Neural cell (in vitro differentiated cells): ENCODE measurements at regions not wholly inside any gene's neighbourhood (a gene's known extent, or its start where the extent isn't known, plus 50 kb on each side); places are given as distances from the start of the nearest gene placed in this dataset.

ENCODE experiments used
- H2AFZ ChIP-seq: fragments of 200-600, 300-800 bp; sonication (generic), shearing (Covaris generic); 2 replicates; pipeline ENCODE4 v1.6.0; 2014; ENCODE audit warnings: low read depth, mild to moderate bottlenecking, antibody characterized with exemption, low read length, moderate library complexity
- H3F3A ChIP-seq: fragments of 200-600 bp; shearing (Covaris generic); 2 replicates; pipeline ENCODE4 v1.6.1; 2016; ENCODE audit warnings: mild to moderate bottlenecking, moderate library complexity, mixed read lengths, antibody characterized with exemption, low read length; ENCODE audit not compliant: insufficient read depth, poor library complexity, severe bottlenecking
- H3K27ac ChIP-seq: fragments of 200-600, 300-800 bp; sonication (generic), shearing (Covaris generic); 2 replicates; pipeline ENCODE4 v1.5.1; 2014; ENCODE audit warnings: mild to moderate bottlenecking, low read length, moderate library complexity
- H3K27me3 ChIP-seq: fragments of 300-800, 200-600 bp; sonication (generic), shearing (Covaris generic); 2 replicates; pipeline ENCODE4 v1.6.0; 2014; ENCODE audit warnings: mild to moderate bottlenecking, low read depth, low read length, moderate library complexity; ENCODE audit not compliant: insufficient read depth
- H3K36me3 ChIP-seq: fragments of 300-800, 200-600 bp; sonication (generic), shearing (Covaris generic); 2 replicates; pipeline ENCODE4 v1.5.1; 2014; ENCODE audit warnings: mild to moderate bottlenecking, antibody characterized with exemption, low read length, moderate library complexity; ENCODE audit not compliant: insufficient read depth
- H3K4me2 ChIP-seq: fragments of 300-800, 200-600 bp; sonication (generic), shearing (Covaris generic); 2 replicates; pipeline ENCODE4 v1.6.0; 2014; ENCODE audit warnings: mild to moderate bottlenecking, low read length
- H3K4me3 ChIP-seq: fragments of 300-800, 200-600 bp; sonication (generic), shearing (Covaris generic); 2 replicates; pipeline ENCODE4 v1.5.1; 2014; ENCODE audit warnings: mild to moderate bottlenecking, low read length, moderate library complexity
- H3K79me2 ChIP-seq: fragments of 200-600 bp; shearing (Covaris generic); replicated peaks from 2 replicates; pipeline ENCODE4 v1.6.0; 2014; ENCODE audit warnings: mild to moderate bottlenecking, low read length, moderate library complexity; ENCODE audit not compliant: insufficient read depth
- H3K9ac ChIP-seq: fragments of 300-800, 200-600 bp; sonication (generic), shearing (Covaris generic); 2 replicates; pipeline ENCODE4 v1.6.1; 2016; ENCODE audit warnings: mild to moderate bottlenecking, low read length, mixed read lengths
- H3K9me2 ChIP-seq: fragments of 200-600 bp; shearing (Covaris generic); 2 replicates; pipeline ENCODE4 v1.6.1; 2016; ENCODE audit warnings: mild to moderate bottlenecking, low read length, mixed read lengths; ENCODE audit not compliant: insufficient read depth
- H3K9me3 ChIP-seq: fragments of 200-600, 300-800 bp; sonication (generic), shearing (Covaris generic); 2 replicates; pipeline ENCODE4 v1.6.1; 2016; ENCODE audit warnings: mild to moderate bottlenecking, mixed run types, low read length, moderate library complexity, mixed read lengths
- H4K20me1 ChIP-seq: fragments of 200-600 bp; shearing (Covaris generic); 2 replicates; pipeline ENCODE4 v1.6.1; 2016; ENCODE audit warnings: mild to moderate bottlenecking, mixed run types; ENCODE audit not compliant: insufficient read depth
- EP300 ChIP-seq: fragments of 450-650 bp; conservative IDR thresholded peaks from 2 replicates; pipeline ENCODE4 v1.6.1; 2014; ENCODE audit warnings: antibody characterized with exemption, mild to moderate bottlenecking, moderate library complexity; ENCODE audit not compliant: poor library complexity, severe bottlenecking
- EZH2 ChIP-seq: fragments of 200-600, 300-800 bp; shearing (Covaris generic), sonication (generic); IDR thresholded peaks from 2 replicates; pipeline ENCODE4 v1.6.1; 2014; ENCODE audit warnings: antibody characterized with exemption, low read length, borderline replicate concordance, mild to moderate bottlenecking; ENCODE audit not compliant: insufficient read depth, poor library complexity, severe bottlenecking
- MXI1 ChIP-seq: fragments of 450-650 bp; conservative IDR thresholded peaks from 2 replicates; pipeline ENCODE4 v1.6.1; 2014; ENCODE audit warnings: antibody characterized with exemption, mild to moderate bottlenecking; ENCODE audit not compliant: poor library complexity, severe bottlenecking
- POLR2AphosphoS5 ChIP-seq: IDR thresholded peaks from 2 replicates; pipeline ENCODE4 v1.6.1; 2012
- RAD21 ChIP-seq: fragments of 450-650 bp; conservative IDR thresholded peaks from 2 replicates; pipeline ENCODE4 v1.6.1; 2014; ENCODE audit warnings: antibody characterized with exemption, mild to moderate bottlenecking, moderate library complexity
- SMC3 ChIP-seq: fragments of 450-650 bp; conservative IDR thresholded peaks from 2 replicates; pipeline ENCODE4 v1.6.1; 2014; ENCODE audit warnings: antibody characterized with exemption, mild to moderate bottlenecking, moderate library complexity; ENCODE audit not compliant: poor library complexity
- TAF1 ChIP-seq: IDR thresholded peaks from 2 replicates; pipeline ENCODE4 v1.6.1; 2012; ENCODE audit warnings: low read depth
- TF ChIP-seq, protein P1 (sequence below): IDR thresholded peaks from 2 replicates; pipeline ENCODE4 v1.6.1; 2012; ENCODE audit warnings: borderline replicate concordance
- TF ChIP-seq, protein P2 (sequence below): fragments of 450-650 bp; IDR thresholded peaks from 2 replicates; pipeline ENCODE4 v1.5.1; 2014; ENCODE audit warnings: antibody characterized with exemption, mild to moderate bottlenecking, moderate library complexity; ENCODE audit not compliant: poor library complexity, severe bottlenecking

DNA sequence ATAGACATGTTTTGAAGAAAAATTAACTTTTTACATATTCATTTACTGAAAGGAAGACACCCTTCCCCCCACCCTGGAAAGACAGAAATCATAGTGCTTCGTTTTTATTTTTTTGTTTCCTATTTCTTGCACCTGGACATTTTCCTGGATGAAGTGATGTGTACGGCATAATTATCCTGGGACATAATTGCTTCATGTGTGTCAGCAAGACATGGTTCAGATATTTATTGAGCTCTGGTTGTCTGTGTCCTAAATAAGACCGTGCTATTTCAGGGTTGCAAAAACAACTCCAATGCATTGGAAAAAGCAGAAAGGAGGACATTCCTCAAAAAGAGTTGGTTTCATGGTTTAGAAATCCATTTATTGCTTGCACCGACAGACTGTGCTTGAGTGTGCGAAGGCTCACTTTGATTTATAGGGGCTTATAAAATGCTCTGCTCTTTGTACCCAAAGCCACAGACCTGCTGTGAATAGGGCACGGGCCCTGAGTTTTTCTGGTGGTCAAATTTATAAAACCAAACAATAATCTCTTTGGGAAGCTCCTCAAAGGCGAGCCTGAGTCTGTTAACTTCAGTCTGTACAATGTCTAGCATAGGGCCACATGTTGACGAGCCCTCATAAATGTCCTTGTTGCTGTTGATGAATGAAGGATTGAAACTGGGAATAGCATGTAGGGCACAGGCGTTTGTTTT is 179.5 kb downstream of the SOX4 start:
- no peaks in the 10 kb centered on the region for H3K9me2 ChIP-seq
- H2AFZ ChIP-seq = no peak overlapping the region
- peaks cover 35% of the 10 kb centered on the region for H3K79me2 ChIP-seq
- H3K9ac ChIP-seq = peak overlapping the region; percentile 40
- no peaks in the 10 kb centered on the region for H3F3A ChIP-seq
- no peaks in the 10 kb centered on the region for H3K27me3 ChIP-seq
- TF ChIP-seq SMC3 = no peak
- TF ChIP-seq, protein P1, sequence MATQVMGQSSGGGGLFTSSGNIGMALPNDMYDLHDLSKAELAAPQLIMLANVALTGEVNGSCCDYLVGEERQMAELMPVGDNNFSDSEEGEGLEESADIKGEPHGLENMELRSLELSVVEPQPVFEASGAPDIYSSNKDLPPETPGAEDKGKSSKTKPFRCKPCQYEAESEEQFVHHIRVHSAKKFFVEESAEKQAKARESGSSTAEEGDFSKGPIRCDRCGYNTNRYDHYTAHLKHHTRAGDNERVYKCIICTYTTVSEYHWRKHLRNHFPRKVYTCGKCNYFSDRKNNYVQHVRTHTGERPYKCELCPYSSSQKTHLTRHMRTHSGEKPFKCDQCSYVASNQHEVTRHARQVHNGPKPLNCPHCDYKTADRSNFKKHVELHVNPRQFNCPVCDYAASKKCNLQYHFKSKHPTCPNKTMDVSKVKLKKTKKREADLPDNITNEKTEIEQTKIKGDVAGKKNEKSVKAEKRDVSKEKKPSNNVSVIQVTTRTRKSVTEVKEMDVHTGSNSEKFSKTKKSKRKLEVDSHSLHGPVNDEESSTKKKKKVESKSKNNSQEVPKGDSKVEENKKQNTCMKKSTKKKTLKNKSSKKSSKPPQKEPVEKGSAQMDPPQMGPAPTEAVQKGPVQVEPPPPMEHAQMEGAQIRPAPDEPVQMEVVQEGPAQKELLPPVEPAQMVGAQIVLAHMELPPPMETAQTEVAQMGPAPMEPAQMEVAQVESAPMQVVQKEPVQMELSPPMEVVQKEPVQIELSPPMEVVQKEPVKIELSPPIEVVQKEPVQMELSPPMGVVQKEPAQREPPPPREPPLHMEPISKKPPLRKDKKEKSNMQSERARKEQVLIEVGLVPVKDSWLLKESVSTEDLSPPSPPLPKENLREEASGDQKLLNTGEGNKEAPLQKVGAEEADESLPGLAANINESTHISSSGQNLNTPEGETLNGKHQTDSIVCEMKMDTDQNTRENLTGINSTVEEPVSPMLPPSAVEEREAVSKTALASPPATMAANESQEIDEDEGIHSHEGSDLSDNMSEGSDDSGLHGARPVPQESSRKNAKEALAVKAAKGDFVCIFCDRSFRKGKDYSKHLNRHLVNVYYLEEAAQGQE = no peak
- peak overlapping the region; percentile 17 for H3K4me3 ChIP-seq
- H3K27ac ChIP-seq = peak overlapping the region; percentile 72
- no peaks in the 10 kb centered on the region for H4K20me1 ChIP-seq
- H3K36me3 ChIP-seq = no peaks in the 10 kb centered on the region
- peak overlapping the region; percentile 25 for H3K4me2 ChIP-seq
- no peaks in the 10 kb centered on the region for H3K9me3 ChIP-seq

DNA sequence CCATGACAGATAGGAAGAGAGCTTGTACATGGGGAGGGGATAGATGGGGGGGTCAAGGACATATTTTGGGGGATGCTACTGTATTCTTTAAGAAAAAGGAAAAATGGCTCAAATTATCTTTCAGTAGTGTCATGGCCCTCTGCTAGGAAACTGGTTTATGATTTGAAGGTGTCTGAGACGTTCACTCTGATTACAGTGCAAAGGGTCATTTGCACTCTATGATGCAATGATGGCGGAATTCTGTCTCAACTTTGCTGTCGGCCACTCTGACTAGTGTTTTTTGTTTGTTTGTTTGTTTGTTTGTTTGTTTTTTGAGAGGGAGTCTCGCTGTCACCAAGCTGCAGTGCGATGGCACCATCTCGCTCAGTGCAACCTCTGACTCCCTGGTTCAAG is 180.0 kb downstream of the SOX4 start:
- no peak overlapping the region for H3K4me2 ChIP-seq
- H3K36me3 ChIP-seq = no peaks in the 10 kb centered on the region
- peak overlapping the region; percentile 40 for H3K9ac ChIP-seq
- H3F3A ChIP-seq = no peaks in the 10 kb centered on the region
- no peaks in the 10 kb centered on the region for H4K20me1 ChIP-seq
- no peak for TF ChIP-seq EP300
- no peaks in the 10 kb centered on the region for H3K9me3 ChIP-seq
- H3K27me3 ChIP-seq = no peaks in the 10 kb centered on the region
- H3K79me2 ChIP-seq = peaks cover 35% of the 10 kb centered on the region
- H2AFZ ChIP-seq = no peak overlapping the region
- H3K9me2 ChIP-seq = no peaks in the 10 kb centered on the region
- H3K4me3 ChIP-seq = no peak overlapping the region
- peak overlapping the region; percentile 72 for H3K27ac ChIP-seq

DNA sequence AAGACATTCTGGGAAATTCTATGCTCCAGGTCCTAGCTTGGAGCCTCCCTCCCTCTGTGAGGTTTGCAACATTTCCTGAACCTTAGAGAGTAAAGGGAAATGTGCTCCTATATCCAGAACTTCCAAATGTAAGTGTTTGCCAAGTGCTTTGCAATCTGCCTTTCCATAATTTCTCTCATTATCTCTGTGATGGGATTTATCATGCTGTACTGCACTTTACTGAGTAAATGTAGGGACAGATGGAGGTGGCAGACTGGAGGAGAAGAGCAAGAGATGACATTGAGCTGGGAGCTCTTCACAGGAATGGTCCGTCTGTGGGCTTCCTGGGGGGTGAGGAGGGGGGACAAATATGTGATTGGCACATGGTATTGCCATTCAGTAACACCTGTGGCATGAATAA is 184.3 kb downstream of the SOX4 start:
- TF ChIP-seq SMC3 = no peak
- Histone ChIP-seq H3K9me3 (no peaks in the 10 kb centered on the region), H3K4me2 (no peak overlapping the region), H3K36me3 (no peaks in the 10 kb centered on the region), H3F3A (no peaks in the 10 kb centered on the region), H3K27me3 (no peaks in the 10 kb centered on the region), H3K4me3 (no peak overlapping the region), H4K20me1 (no peaks in the 10 kb centered on the region), H3K27ac (no peak overlapping the region), H3K79me2 (peaks cover 27% of the 10 kb centered on the region), H2AFZ (no peak overlapping the region), H3K9ac (no peak overlapping the region), H3K9me2 (no peaks in the 10 kb centered on the region)

DNA sequence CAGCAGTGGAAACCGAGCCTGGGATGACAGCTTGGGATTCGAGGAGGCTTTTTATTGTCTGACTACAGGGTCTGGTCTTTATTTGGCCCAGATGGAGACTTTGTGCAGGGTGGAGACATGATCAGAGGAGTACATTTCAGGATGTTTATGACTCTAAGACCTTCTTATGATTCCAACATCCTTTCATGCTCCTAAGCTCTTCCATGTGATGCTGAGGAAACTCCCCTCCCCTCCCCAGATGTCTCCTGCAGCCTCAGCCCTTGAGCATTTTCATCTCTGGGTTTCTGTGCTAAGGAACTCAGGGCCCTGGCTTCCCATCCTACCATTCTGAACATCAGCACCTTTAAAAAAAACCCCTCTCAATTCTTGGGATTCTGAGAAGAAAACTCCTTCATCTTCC is 186.6 kb downstream of the SOX4 start:
- no peaks in the 10 kb centered on the region for H3F3A ChIP-seq
- peaks cover 17% of the 10 kb centered on the region for H3K79me2 ChIP-seq
- no peaks in the 10 kb centered on the region for H3K27me3 ChIP-seq
- no peak overlapping the region for H2AFZ ChIP-seq
- no peaks in the 10 kb centered on the region for H3K36me3 ChIP-seq
- no peak overlapping the region for H3K27ac ChIP-seq
- H3K4me3 ChIP-seq = no peak overlapping the region
- H3K9me3 ChIP-seq = no peaks in the 10 kb centered on the region
- no peaks in the 10 kb centered on the region for H3K9me2 ChIP-seq
- no peak for TF ChIP-seq EZH2
- TF ChIP-seq, protein P1 = no peak
- TF ChIP-seq POLR2AphosphoS5 = no peak
- TF ChIP-seq SMC3 = no peak
- TF ChIP-seq, protein P2, sequence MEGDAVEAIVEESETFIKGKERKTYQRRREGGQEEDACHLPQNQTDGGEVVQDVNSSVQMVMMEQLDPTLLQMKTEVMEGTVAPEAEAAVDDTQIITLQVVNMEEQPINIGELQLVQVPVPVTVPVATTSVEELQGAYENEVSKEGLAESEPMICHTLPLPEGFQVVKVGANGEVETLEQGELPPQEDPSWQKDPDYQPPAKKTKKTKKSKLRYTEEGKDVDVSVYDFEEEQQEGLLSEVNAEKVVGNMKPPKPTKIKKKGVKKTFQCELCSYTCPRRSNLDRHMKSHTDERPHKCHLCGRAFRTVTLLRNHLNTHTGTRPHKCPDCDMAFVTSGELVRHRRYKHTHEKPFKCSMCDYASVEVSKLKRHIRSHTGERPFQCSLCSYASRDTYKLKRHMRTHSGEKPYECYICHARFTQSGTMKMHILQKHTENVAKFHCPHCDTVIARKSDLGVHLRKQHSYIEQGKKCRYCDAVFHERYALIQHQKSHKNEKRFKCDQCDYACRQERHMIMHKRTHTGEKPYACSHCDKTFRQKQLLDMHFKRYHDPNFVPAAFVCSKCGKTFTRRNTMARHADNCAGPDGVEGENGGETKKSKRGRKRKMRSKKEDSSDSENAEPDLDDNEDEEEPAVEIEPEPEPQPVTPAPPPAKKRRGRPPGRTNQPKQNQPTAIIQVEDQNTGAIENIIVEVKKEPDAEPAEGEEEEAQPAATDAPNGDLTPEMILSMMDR = no peak
- no peak for TF ChIP-seq EP300
- no peak for TF ChIP-seq MXI1
- TF ChIP-seq RAD21 = no peak
- TF ChIP-seq TAF1 = no peak
- no peaks in the 10 kb centered on the region for H4K20me1 ChIP-seq
- no peak overlapping the region for H3K9ac ChIP-seq
- H3K4me2 ChIP-seq = no peak overlapping the region
